Prostate gland (tissue), 2 donors: ENCODE measurements at regions not wholly inside any gene's neighbourhood (a gene's known extent, or its start where the extent isn't known, plus 50 kb on each side); places are given as distances from the start of the nearest gene placed in this dataset.

ENCODE experiments used
- POLR2A ChIP-seq: fragments of 450-650 bp; IDR thresholded peaks from one replicate; pipeline ENCODE4 v1.6.1; 2016; ENCODE audit warnings: antibody characterized with exemption, mild to moderate bottlenecking
- POLR2AphosphoS5 ChIP-seq: sonication (generic); formaldehyde crosslinking; IDR thresholded peaks from one replicate; pipeline ENCODE4 v1.6.1; 2017; ENCODE audit warnings: antibody characterized with exemption
- TF ChIP-seq, protein P1 (sequence below), 4 experiments: fragments of 200-600 bp in 2 of 4; fragments of 450-650 bp in 2 of 4; sonication (generic) in 2 of 4; IDR thresholded peaks; 1 replicate in 3 of 4; 2 replicates in 1 of 4; pipeline ENCODE4 v1.5.1; 2016 to 2019; ENCODE audit warnings: antibody characterized with exemption in 4 of 4, mild to moderate bottlenecking in 2 of 4, moderate library complexity in 2 of 4

DNA sequence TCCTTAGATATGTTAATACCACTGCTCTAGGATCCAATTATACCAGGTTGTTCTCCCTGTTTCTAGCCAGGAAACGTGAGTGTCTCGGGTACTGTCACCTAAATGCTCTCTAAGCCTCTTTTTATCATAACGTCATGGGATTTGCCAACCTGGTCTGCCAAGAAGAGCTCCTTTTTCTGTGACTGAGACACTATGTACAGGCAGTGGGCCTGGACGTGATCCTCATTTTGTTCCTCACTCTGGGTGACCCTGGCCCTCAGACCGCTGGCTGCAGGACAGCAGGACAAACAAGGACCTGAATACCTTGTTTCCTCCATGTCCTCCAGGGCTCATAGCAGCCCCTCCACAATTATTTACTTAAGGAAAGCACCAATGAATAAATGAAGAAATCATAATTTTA, 69.1 kb downstream of the CD164 start:
- TF ChIP-seq, protein P1, sequence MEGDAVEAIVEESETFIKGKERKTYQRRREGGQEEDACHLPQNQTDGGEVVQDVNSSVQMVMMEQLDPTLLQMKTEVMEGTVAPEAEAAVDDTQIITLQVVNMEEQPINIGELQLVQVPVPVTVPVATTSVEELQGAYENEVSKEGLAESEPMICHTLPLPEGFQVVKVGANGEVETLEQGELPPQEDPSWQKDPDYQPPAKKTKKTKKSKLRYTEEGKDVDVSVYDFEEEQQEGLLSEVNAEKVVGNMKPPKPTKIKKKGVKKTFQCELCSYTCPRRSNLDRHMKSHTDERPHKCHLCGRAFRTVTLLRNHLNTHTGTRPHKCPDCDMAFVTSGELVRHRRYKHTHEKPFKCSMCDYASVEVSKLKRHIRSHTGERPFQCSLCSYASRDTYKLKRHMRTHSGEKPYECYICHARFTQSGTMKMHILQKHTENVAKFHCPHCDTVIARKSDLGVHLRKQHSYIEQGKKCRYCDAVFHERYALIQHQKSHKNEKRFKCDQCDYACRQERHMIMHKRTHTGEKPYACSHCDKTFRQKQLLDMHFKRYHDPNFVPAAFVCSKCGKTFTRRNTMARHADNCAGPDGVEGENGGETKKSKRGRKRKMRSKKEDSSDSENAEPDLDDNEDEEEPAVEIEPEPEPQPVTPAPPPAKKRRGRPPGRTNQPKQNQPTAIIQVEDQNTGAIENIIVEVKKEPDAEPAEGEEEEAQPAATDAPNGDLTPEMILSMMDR (IDR thresholded peaks at IDR 0.05): no peak
- TF ChIP-seq POLR2A (no peak), POLR2AphosphoS5 (no peak)
